Neutrophil (primary cell): ENCODE measurements at regions not wholly inside any gene's neighbourhood (a gene's known extent, or its start where the extent isn't known, plus 50 kb on each side); places are given as distances from the start of the nearest gene placed in this dataset.

Experiments
- H3K27ac ChIP-seq: fragments of 200-600 bp; sonication (generic); 2 replicates; pipeline ENCODE4 v1.5.1; 2016; ENCODE audit warnings: mild to moderate bottlenecking, moderate library complexity
- H3K27me3 ChIP-seq: fragments of 200-600 bp; sonication (generic); 2 replicates; pipeline ENCODE4 v1.6.0; 2016; ENCODE audit warnings: mild to moderate bottlenecking
- H3K36me3 ChIP-seq: fragments of 200-600 bp; sonication (generic); 2 replicates; pipeline ENCODE4 v1.5.1; 2017
- H3K4me1 ChIP-seq, 2 experiments: fragments of 200-600 bp in 1 of 2; sonication (generic) in 1 of 2; 1 replicate in 1 of 2; 2 replicates in 1 of 2; pipeline versions ENCODE4 v1.5.1 to v1.6.1; 2013 to 2016; ENCODE audit warnings: low read depth in 1 of 2, low read length in 1 of 2, mild to moderate bottlenecking in 1 of 2, moderate library complexity in 1 of 2; ENCODE audit not compliant: control insufficient read depth in 1 of 2, insufficient read depth in 1 of 2
- H3K4me3 ChIP-seq, 2 experiments: fragments of 200-600 bp in 1 of 2; sonication (generic) in 1 of 2; 1 replicate in 1 of 2; 2 replicates in 1 of 2; pipeline ENCODE4 v1.5.1; 2013 to 2016; ENCODE audit warnings: low read depth in 1 of 2, low read length in 1 of 2, mild to moderate bottlenecking in 1 of 2, moderate library complexity in 1 of 2
- H3K9me3 ChIP-seq: fragments of 200-600 bp; sonication (generic); 2 replicates; pipeline ENCODE4 v1.5.1; 2016
- CTCF ChIP-seq: fragments of 200-600 bp; sonication (generic); IDR thresholded peaks from 2 replicates; pipeline ENCODE4 v1.5.1; 2016; ENCODE audit warnings: antibody characterized with exemption

DNA sequence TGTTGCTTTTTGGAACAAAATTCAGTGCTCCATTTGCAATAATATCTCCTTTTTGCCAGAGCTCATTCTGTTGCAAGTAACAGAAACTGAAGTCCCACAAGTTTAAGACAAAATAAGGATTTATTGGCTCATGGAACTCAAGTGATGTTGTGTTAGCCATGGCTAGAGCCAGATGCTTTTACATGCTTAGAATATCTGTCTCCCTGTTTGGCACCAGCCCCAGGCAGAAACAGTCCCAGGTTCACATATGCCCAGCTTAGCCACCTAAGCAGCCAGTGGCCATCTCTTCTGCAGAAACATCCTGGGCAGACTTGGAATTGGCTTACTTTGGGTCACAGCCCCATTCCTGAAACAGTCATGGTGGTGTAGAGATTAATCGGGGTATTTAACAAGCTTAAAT lies 540.9 kb upstream of the SGCD start:
- no peak overlapping the region for H3K4me3 ChIP-seq
- TF ChIP-seq CTCF: no peak
- H3K4me1 ChIP-seq: no peaks in the 10 kb centered on the region
- no peak overlapping the region for H3K27ac ChIP-seq
- H3K9me3 ChIP-seq: no peaks in the 10 kb centered on the region
- H3K27me3 ChIP-seq: no peaks in the 10 kb centered on the region
- H3K36me3 ChIP-seq: no peaks in the 10 kb centered on the region

DNA sequence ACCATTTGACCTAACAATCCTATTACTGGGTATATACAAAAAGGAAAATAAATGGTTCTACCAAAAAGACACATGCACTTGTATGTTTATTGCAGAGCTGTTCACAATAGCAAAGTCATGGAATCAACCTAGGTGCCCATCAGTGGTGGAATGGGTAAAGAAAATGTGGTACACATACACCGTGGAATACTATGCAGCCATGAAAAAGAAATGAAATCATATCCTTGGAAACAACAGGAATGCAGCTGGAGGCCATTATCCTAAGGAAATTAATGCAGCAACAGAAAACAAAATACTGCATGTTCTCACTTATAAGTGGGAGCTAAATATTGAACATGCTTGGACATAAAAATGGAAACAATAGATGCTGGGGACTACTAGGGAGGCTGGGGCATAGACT lies 534.1 kb upstream of the SGCD start:
- H3K36me3 ChIP-seq: no peaks in the 10 kb centered on the region
- H3K4me3 ChIP-seq: no peak overlapping the region
- no peak for TF ChIP-seq CTCF
- no peaks in the 10 kb centered on the region for H3K27me3 ChIP-seq
- peaks cover 4% of the 10 kb centered on the region for H3K9me3 ChIP-seq
- H3K27ac ChIP-seq: no peak overlapping the region
- H3K4me1 ChIP-seq: no peaks in the 10 kb centered on the region

DNA sequence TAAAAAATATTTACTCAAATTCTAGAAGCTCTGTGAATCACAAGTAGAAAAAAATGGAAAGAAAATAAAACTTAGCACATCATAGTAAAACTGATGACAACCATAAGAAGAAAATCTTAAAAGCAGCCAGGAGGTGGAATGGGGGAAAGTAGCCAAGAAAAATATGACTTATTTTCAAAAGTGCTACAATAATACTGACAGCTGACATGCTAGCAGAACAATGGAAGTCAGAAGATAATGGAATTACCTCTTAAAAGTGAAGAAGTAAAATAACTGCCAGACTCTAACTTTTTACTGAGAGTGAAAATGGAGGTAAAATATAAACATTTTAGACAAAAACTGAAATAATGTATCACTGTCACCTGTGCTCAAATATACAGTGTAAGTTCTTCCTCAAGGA lies 532.2 kb upstream of the SGCD start:
- peaks cover 4% of the 10 kb centered on the region for H3K9me3 ChIP-seq
- TF ChIP-seq CTCF: no peak
- no peak overlapping the region for H3K4me3 ChIP-seq
- H3K27me3 ChIP-seq: no peaks in the 10 kb centered on the region
- no peaks in the 10 kb centered on the region for H3K4me1 ChIP-seq
- no peaks in the 10 kb centered on the region for H3K36me3 ChIP-seq
- no peak overlapping the region for H3K27ac ChIP-seq

DNA sequence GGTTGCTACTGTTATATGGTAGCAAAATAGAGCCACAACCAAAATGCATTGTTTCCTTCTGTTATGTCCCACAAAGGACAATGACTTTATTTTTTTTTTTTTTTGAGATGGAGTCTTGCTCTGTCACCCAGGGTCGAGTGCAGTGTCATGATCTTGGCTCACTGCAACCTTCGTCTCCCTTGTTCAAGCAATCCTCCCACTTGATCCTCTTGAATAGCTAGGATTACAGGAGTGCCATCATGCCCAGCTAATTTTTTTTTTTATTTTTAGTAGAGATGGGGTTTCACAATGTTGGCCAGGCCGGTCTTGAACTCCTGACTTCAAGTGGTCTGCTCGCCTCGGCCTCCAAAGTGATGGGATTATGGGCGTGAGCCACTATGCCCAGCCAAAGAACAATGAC lies 527.7 kb upstream of the SGCD start:
- no peak for TF ChIP-seq CTCF
- H3K4me3 ChIP-seq: no peak overlapping the region
- H3K27ac ChIP-seq: no peak overlapping the region
- no peaks in the 10 kb centered on the region for H3K27me3 ChIP-seq
- no peaks in the 10 kb centered on the region for H3K36me3 ChIP-seq
- peaks cover 4% of the 10 kb centered on the region for H3K9me3 ChIP-seq
- no peaks in the 10 kb centered on the region for H3K4me1 ChIP-seq

DNA sequence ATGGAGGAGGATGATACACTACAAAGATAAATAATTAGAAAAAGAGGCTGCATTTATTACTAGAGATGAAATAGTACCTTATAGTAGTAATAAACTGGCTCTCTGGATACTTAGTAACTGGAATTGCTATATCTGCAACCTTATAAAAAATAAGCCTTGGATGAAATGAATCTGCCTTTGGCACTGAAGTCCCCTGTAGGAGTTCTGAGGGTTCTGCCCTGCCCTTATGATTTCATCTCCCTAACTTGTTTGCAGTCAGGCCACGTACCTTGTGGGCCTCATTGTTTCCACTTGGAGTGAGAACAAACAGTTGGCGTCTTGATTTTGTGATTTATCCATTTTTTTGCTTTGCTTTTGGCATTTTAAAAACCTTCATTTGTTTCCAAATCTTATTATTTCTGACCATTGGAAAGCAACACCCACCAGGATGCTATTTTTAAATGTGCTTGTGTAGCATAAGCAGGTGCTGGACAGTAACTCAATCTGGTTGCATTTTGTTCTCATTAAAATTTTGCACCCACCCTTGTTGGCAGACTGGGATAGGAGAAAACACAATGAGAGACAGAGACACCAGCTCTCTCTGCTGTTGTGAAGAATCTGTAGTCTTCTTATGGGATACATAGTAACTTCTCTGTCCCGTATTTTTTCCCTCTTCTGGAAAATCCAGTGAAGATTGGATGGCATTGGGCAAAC lies 518.9 kb upstream of the SGCD start:
- H3K36me3 ChIP-seq: no peaks in the 10 kb centered on the region
- no peak overlapping the region for H3K4me3 ChIP-seq
- no peak overlapping the region for H3K27ac ChIP-seq
- H3K27me3 ChIP-seq: no peaks in the 10 kb centered on the region
- no peaks in the 10 kb centered on the region for H3K4me1 ChIP-seq
- TF ChIP-seq CTCF: no peak
- H3K9me3 ChIP-seq: no peaks in the 10 kb centered on the region
